Activated naive CD8-positive, alpha-beta T cell treated with anti-CD3 and anti-CD28 coated beads, Interleukin-2, amount 50 U/mL, for 24 hours (primary cell): ENCODE measurements at regions not wholly inside any gene's neighbourhood (a gene's known extent, or its start where the extent isn't known, plus 50 kb on each side); places are given as distances from the start of the nearest gene placed in this dataset.
"Not testable (repeated sequence)": the region's sequence is repeated elsewhere in the genome, so short reads cannot be mapped to it uniquely, and the experiment has no call there.

Experiments used
- ATAC-seq: fragments of 150-1000 bp; cut with Tn5 transposase; one replicate; pipeline ENCODE4 v1.10.0; 2021
- DNase-seq: peaks from one replicate; pipeline ENCODE4 v3.0.0; 2021
- H3K27ac Mint-ChIP-seq: one replicate; pipeline ENCODE4 v1.8.0; 2021; ENCODE audit warnings: mild to moderate bottlenecking, mixed read lengths
- H3K27me3 Mint-ChIP-seq: one replicate; pipeline ENCODE4 v1.8.0; 2021; ENCODE audit warnings: mixed read lengths
- H3K36me3 Mint-ChIP-seq: one replicate; pipeline ENCODE4 v1.8.0; 2021; ENCODE audit warnings: low read depth, mixed read lengths
- H3K4me1 Mint-ChIP-seq: one replicate; pipeline ENCODE4 v1.8.0; 2021; ENCODE audit warnings: mixed read lengths
- H3K4me3 Mint-ChIP-seq: one replicate; pipeline ENCODE4 v1.8.0; 2021; ENCODE audit warnings: mild to moderate bottlenecking, moderate library complexity, mixed read lengths
- H3K9me3 Mint-ChIP-seq: one replicate; pipeline ENCODE4 v1.8.0; 2021; ENCODE audit warnings: mixed read lengths

GRCh38 chr5:39638813-39639212, 214.0 kb upstream of the DAB2 start:
- Mint-ChIP-seq H3K4me1 (no peaks in the 10 kb centered on the region), H3K27ac (no peak overlapping the region), H3K9me3 (no peaks in the 10 kb centered on the region), H3K36me3 (no peaks in the 10 kb centered on the region), H3K27me3 (peaks cover 3% of the 10 kb centered on the region), H3K4me3 (no peak overlapping the region)
- ATAC-seq (no peak), DNase-seq (no peak)

GRCh38 chr5:39633057-39633456, 208.3 kb upstream of the DAB2 start:
- DNase-seq (no peak), ATAC-seq (no peak)
- Mint-ChIP-seq H3K27me3 (peaks cover 13% of the 10 kb centered on the region), H3K4me1 (no peaks in the 10 kb centered on the region), H3K36me3 (no peaks in the 10 kb centered on the region), H3K4me3 (no peak overlapping the region), H3K9me3 (no peaks in the 10 kb centered on the region), H3K27ac (no peak overlapping the region)

- no peak overlapping the region for H3K27ac Mint-ChIP-seq
- no peaks in the 10 kb centered on the region for H3K9me3 Mint-ChIP-seq
- H3K27me3 Mint-ChIP-seq, result peaks cover 13% of the 10 kb centered on the region
- H3K4me3 Mint-ChIP-seq, result no peak overlapping the region
- no peak for DNase-seq
- ATAC-seq, result no peak
- H3K36me3 Mint-ChIP-seq, result no peaks in the 10 kb centered on the region
- H3K4me1 Mint-ChIP-seq, result no peaks in the 10 kb centered on the region
These were observed 207.2 kb upstream of the DAB2 start for GRCh38 chr5:39631958-39632357.

GRCh38 chr5:39629946-39630345, 205.2 kb upstream of the DAB2 start:
- Mint-ChIP-seq H3K36me3 (no peaks in the 10 kb centered on the region), H3K4me1 (no peaks in the 10 kb centered on the region), H3K4me3 (no peak overlapping the region), H3K9me3 (no peaks in the 10 kb centered on the region), H3K27me3 (peaks cover 13% of the 10 kb centered on the region), H3K27ac (no peak overlapping the region)
- DNase-seq (no peak), ATAC-seq (no peak)

GRCh38 chr5:39628348-39628747, 203.6 kb upstream of the DAB2 start:
- Mint-ChIP-seq H3K36me3 (no peaks in the 10 kb centered on the region), H3K27me3 (peaks cover 13% of the 10 kb centered on the region), H3K9me3 (no peaks in the 10 kb centered on the region)

GRCh38 chr5:39624890-39625289, 200.1 kb upstream of the DAB2 start:
- Mint-ChIP-seq H3K4me3 (no peak overlapping the region), H3K36me3 (no peaks in the 10 kb centered on the region), H3K27ac (no peak overlapping the region), H3K4me1 (no peaks in the 10 kb centered on the region), H3K9me3 (no peaks in the 10 kb centered on the region), H3K27me3 (peaks cover 6% of the 10 kb centered on the region)
- ATAC-seq (no peak), DNase-seq (no peak)

More at GRCh38 chr5:39628348-39628747, 203.6 kb upstream of the DAB2 start:
- no peaks in the 10 kb centered on the region for H3K4me1 Mint-ChIP-seq
- ATAC-seq (no peak), DNase-seq (no peak)
- H3K4me3 Mint-ChIP-seq, result no peak overlapping the region
- H3K27ac Mint-ChIP-seq, result no peak overlapping the region

- no peak overlapping the region for H3K4me3 Mint-ChIP-seq
- H3K36me3 Mint-ChIP-seq, result no peaks in the 10 kb centered on the region
- no peak overlapping the region for H3K27ac Mint-ChIP-seq
- peaks cover under 1% of the 10 kb centered on the region for H3K27me3 Mint-ChIP-seq
- H3K9me3 Mint-ChIP-seq, result no peaks in the 10 kb centered on the region
- ATAC-seq (no peak), DNase-seq (no peak)
- H3K4me1 Mint-ChIP-seq, result no peaks in the 10 kb centered on the region
These were observed 199.6 kb upstream of the DAB2 start for GRCh38 chr5:39624268-39624886.

GRCh38 chr5:39623291-39623865, 198.6 kb upstream of the DAB2 start:
- no peak for ATAC-seq
- Mint-ChIP-seq H3K27ac (no peak overlapping the region), H3K9me3 (no peaks in the 10 kb centered on the region), H3K4me1 (no peaks in the 10 kb centered on the region), H3K27me3 (no peaks in the 10 kb centered on the region), H3K36me3 (no peaks in the 10 kb centered on the region), H3K4me3 (no peak overlapping the region)
- no peak for DNase-seq

- H3K27me3 Mint-ChIP-seq, result no peaks in the 10 kb centered on the region
- H3K4me1 Mint-ChIP-seq, result no peaks in the 10 kb centered on the region
- H3K27ac Mint-ChIP-seq, result no peak overlapping the region
- no peaks in the 10 kb centered on the region for H3K9me3 Mint-ChIP-seq
- H3K4me3 Mint-ChIP-seq, result no peak overlapping the region
- DNase-seq (no peak), ATAC-seq (no peak)
- H3K36me3 Mint-ChIP-seq, result no peaks in the 10 kb centered on the region
These were observed 197.5 kb upstream of the DAB2 start for GRCh38 chr5:39622281-39622680.

GRCh38 chr5:39619168-39619818, 194.5 kb upstream of the DAB2 start:
- Mint-ChIP-seq H3K36me3 (no peaks in the 10 kb centered on the region), H3K9me3 (no peaks in the 10 kb centered on the region), H3K27ac (no peak overlapping the region), H3K4me1 (no peaks in the 10 kb centered on the region), H3K4me3 (no peak overlapping the region), H3K27me3 (no peaks in the 10 kb centered on the region)
- DNase-seq (no peak), ATAC-seq (no peak)

- H3K4me3 Mint-ChIP-seq, result no peak overlapping the region
- H3K4me1 Mint-ChIP-seq, result no peaks in the 10 kb centered on the region
- DNase-seq (no peak), ATAC-seq (no peak)
- no peaks in the 10 kb centered on the region for H3K9me3 Mint-ChIP-seq
- no peak overlapping the region for H3K27ac Mint-ChIP-seq
- no peaks in the 10 kb centered on the region for H3K27me3 Mint-ChIP-seq
- H3K36me3 Mint-ChIP-seq, result no peaks in the 10 kb centered on the region
These were observed 193.6 kb upstream of the DAB2 start for GRCh38 chr5:39618391-39618790.

GRCh38 chr5:39616131-39616530, 191.4 kb upstream of the DAB2 start:
- no peak for ATAC-seq
- H3K9me3 Mint-ChIP-seq, result no peaks in the 10 kb centered on the region
- H3K27ac Mint-ChIP-seq, result no peak overlapping the region
- H3K4me1 Mint-ChIP-seq, result no peaks in the 10 kb centered on the region
- no peaks in the 10 kb centered on the region for H3K36me3 Mint-ChIP-seq
- peaks cover 2% of the 10 kb centered on the region for H3K27me3 Mint-ChIP-seq
- H3K4me3 Mint-ChIP-seq, result no peak overlapping the region
- DNase-seq, result no peak

GRCh38 chr5:39611076-39611475, 186.3 kb upstream of the DAB2 start:
- not testable (repeated sequence) for H3K4me1 Mint-ChIP-seq, ATAC-seq, H3K27ac Mint-ChIP-seq, DNase-seq, H3K36me3 Mint-ChIP-seq, H3K27me3 Mint-ChIP-seq, H3K4me3 Mint-ChIP-seq, H3K9me3 Mint-ChIP-seq

GRCh38 chr5:39608024-39608423, 183.2 kb upstream of the DAB2 start:
- Mint-ChIP-seq H3K9me3 (no peaks in the 10 kb centered on the region), H3K4me1 (no peaks in the 10 kb centered on the region), H3K36me3 (no peaks in the 10 kb centered on the region), H3K4me3 (no peak overlapping the region), H3K27me3 (peaks cover 4% of the 10 kb centered on the region), H3K27ac (no peak overlapping the region)
- DNase-seq (no peak), ATAC-seq (no peak)

- Mint-ChIP-seq H3K36me3 (no peaks in the 10 kb centered on the region), H3K4me3 (no peak overlapping the region), H3K27me3 (peaks cover 3% of the 10 kb centered on the region), H3K9me3 (no peaks in the 10 kb centered on the region), H3K27ac (no peak overlapping the region), H3K4me1 (no peaks in the 10 kb centered on the region)
- no peak for DNase-seq
- ATAC-seq, result no peak
These were observed 181.8 kb upstream of the DAB2 start for GRCh38 chr5:39606591-39606990.
